B cell (primary cell): ENCODE measurements at regions not wholly inside any gene's neighbourhood (a gene's known extent, or its start where the extent isn't known, plus 50 kb on each side); places are given as distances from the start of the nearest gene placed in this dataset.

Source experiments
- ATAC-seq: fragments of 200-7000 bp; cut with Tn5 transposase; one replicate; pipeline ENCODE4 v1.10.0; 2021; ENCODE audit warnings: low read depth, mild to moderate bottlenecking, moderate number of reproducible peaks, moderate library complexity
- CTCF ChIA-PET: fragments of 350-600 bp; sonication (Branson Sonifier 250); formaldehyde crosslinking; loops from one replicate; lab custom pipeline; 2021; ENCODE audit warnings: antibody characterized with exemption, inconsistent platforms; lab: Charles Lee
- POLR2A ChIA-PET: fragments of 350-600 bp; sonication (Branson Sonifier 250); formaldehyde crosslinking; loops from one replicate; lab custom pipeline; 2021; ENCODE audit warnings: antibody characterized with exemption; lab: Charles Lee
- DNase-seq: peaks from one replicate; pipeline ENCODE4 v3.0.0; 2013
- H2AFZ ChIP-seq: 2 replicates; pipeline ENCODE4 v1.6.1; 2012; ENCODE audit warnings: mild to moderate bottlenecking, low read depth, low read length; ENCODE audit not compliant: insufficient read depth, poor library complexity, severe bottlenecking
- H3K27ac ChIP-seq, 2 donors: 1 replicate in 1 of 2; 2 replicates in 1 of 2; pipeline ENCODE4 v1.5.1; 2012 to 2013; ENCODE audit warnings: low read length in 2 of 2, mild to moderate bottlenecking in 2 of 2, moderate library complexity in 1 of 2
- H3K27me3 ChIP-seq, 4 experiments: fragments of 200-600 bp in 1 of 4; sonication (generic) in 1 of 4; replicated peaks in 1 of 4; 1 replicate in 2 of 4; 2 replicates in 2 of 4; pipeline versions ENCODE4 v1.6.1 to v1.7.0; 2013 to 2016; ENCODE audit warnings: low read length in 3 of 4, mild to moderate bottlenecking in 2 of 4, mixed read lengths in 1 of 4, moderate library complexity in 1 of 4; ENCODE audit not compliant: insufficient read depth in 4 of 4, control insufficient read depth in 3 of 4; ENCODE audit errors: control extremely low read depth in 1 of 4
- H3K36me3 ChIP-seq, 2 experiments: replicated peaks in 1 of 2; 1 replicate in 1 of 2; 2 replicates in 1 of 2; pipeline versions ENCODE4 v1.6.1 to v1.7.1; 2013; ENCODE audit warnings: low read length in 1 of 2; ENCODE audit not compliant: insufficient read depth in 2 of 2, control insufficient read depth in 1 of 2; ENCODE audit errors: control extremely low read depth in 1 of 2, extremely low read depth in 1 of 2
- H3K4me1 ChIP-seq, 2 donors: fragments of 200-600 bp in 1 of 2; sonication (generic) in 1 of 2; 1 replicate in 1 of 2; 2 replicates in 1 of 2; pipeline versions ENCODE4 v1.5.1 to v1.6.1; 2013 to 2017; ENCODE audit warnings: low read length in 2 of 2; ENCODE audit not compliant: control insufficient read depth in 2 of 2, insufficient read depth in 2 of 2
- H3K4me2 ChIP-seq: replicated peaks from 2 replicates; pipeline ENCODE3; 2012; ENCODE audit warnings: mild to moderate bottlenecking, low read depth, low read length; ENCODE audit not compliant: poor library complexity, severe bottlenecking
- H3K4me3 ChIP-seq, 5 experiments: fragments of 200-600 bp in 1 of 5; sonication (generic) in 1 of 5; 1 replicate in 3 of 5; 2 replicates in 2 of 5; pipeline versions ENCODE4 v1.5.1 to v1.7.0; 2011 to 2016; ENCODE audit warnings: low read length in 4 of 5, mild to moderate bottlenecking in 4 of 5, low read depth in 2 of 5, control low read depth in 1 of 5, moderate library complexity in 1 of 5; ENCODE audit not compliant: insufficient read depth in 1 of 5; ENCODE audit errors: control extremely low read depth in 1 of 5, extremely low read depth in 1 of 5
- H3K79me2 ChIP-seq: fragments of 200-600 bp; sonication (generic); one replicate; pipeline ENCODE4 v1.6.0; 2016; ENCODE audit warnings: low read length; ENCODE audit not compliant: control insufficient read depth, insufficient read depth
- H3K9ac ChIP-seq: fragments of 200-600 bp; sonication (generic); 2 replicates; pipeline ENCODE4 v1.6.1; 2017; ENCODE audit warnings: mild to moderate bottlenecking, low read length, moderate library complexity
- H3K9me3 ChIP-seq, 3 donors: one replicate each; pipeline versions ENCODE4 v1.6.1 to v1.7.1; 2013; ENCODE audit warnings: low read length in 2 of 3; ENCODE audit not compliant: control insufficient read depth in 2 of 3, insufficient read depth in 1 of 3; ENCODE audit errors: control extremely low read depth in 1 of 3
- H4K20me1 ChIP-seq: 2 replicates; pipeline ENCODE4 v1.6.0; 2012; ENCODE audit warnings: mild to moderate bottlenecking, low read length; ENCODE audit not compliant: insufficient read depth, control insufficient read depth, poor library complexity, severe bottlenecking
- H3K27ac Mint-ChIP-seq: one replicate; pipeline ENCODE4 v1.8.0; 2021; ENCODE audit warnings: mixed read lengths
- H3K27me3 Mint-ChIP-seq: one replicate; pipeline ENCODE4 v1.8.0; 2021; ENCODE audit warnings: mixed read lengths
- H3K4me1 Mint-ChIP-seq: one replicate; pipeline ENCODE4 v1.8.0; 2021; ENCODE audit warnings: mixed read lengths
- H3K4me3 Mint-ChIP-seq: one replicate; pipeline ENCODE4 v1.8.0; 2021; ENCODE audit warnings: mixed read lengths
- H3K9me3 Mint-ChIP-seq: one replicate; pipeline ENCODE4 v1.8.0; 2022; ENCODE audit warnings: mixed read lengths; ENCODE audit not compliant: insufficient read depth
- CTCF ChIP-seq: fragments of 200-600 bp; IDR thresholded peaks from one replicate; pipeline ENCODE4 v1.8.0; 2022; ENCODE audit warnings: antibody characterized with exemption, mild to moderate bottlenecking
- EZH2 ChIP-seq: IDR thresholded peaks from 2 replicates; pipeline ENCODE4 v1.6.1; 2012; ENCODE audit warnings: borderline replicate concordance, low read depth, mild to moderate bottlenecking, moderate library complexity, low read length; ENCODE audit not compliant: insufficient read depth, poor library complexity, severe bottlenecking
- WGBS: methylation state at CpG from one replicate; pipeline ENCODE4 v1.1.5; 2013; ENCODE audit warnings: missing lambda C conversion rate; ENCODE audit not compliant: insufficient coverage; 5-methylcytosine and 5-hydroxymethylcytosine counted together
- intact Hi-C: fragments of 100-400 bp; cut with micrococcal nuclease; formaldehyde crosslinking; loops from one replicate; pipeline ENCODE4 v1.10.0; 2022

- Mint-ChIP-seq H3K27ac (no peak overlapping the region), H3K4me3 (no peak overlapping the region)
- intact Hi-C loops: no loop called here
These were observed 662.3 kb upstream of the PTBP2 start for GRCh38 chr1:96059276-96059675.

GRCh38 chr1:96059736-96060135, 661.8 kb upstream of the PTBP2 start:
- intact Hi-C loops: no loop called here
- Histone ChIP-seq H3K4me1 (no peaks in the 10 kb centered on the region), H3K27ac (no peak overlapping the region), H2AFZ (no peak overlapping the region), H3K27me3 (no peaks in the 10 kb centered on the region), H3K36me3 (no peaks in the 10 kb centered on the region), H3K9me3 (peaks cover 0 to 2% (median 1%) of the 10 kb centered on the region in 3 donors), H3K79me2 (no peaks in the 10 kb centered on the region), H3K4me2 (no peak overlapping the region), H4K20me1 (no peaks in the 10 kb centered on the region), H3K4me3 (no peak overlapping the region), H3K9ac (no peak overlapping the region)
- DNase-seq (no peak), ATAC-seq (no peak)
- WGBS: 88% methylated on average over 3 of the region's 3 CpGs
- Mint-ChIP-seq H3K4me1 (no peaks in the 10 kb centered on the region), H3K4me3 (no peak overlapping the region), H3K9me3 (peaks cover 4% of the 10 kb centered on the region), H3K27me3 (no peaks in the 10 kb centered on the region), H3K27ac (no peak overlapping the region)
- TF ChIP-seq EZH2: no peak
- TF ChIP-seq CTCF: no peak
- ChIA-PET CTCF (no interaction called here), POLR2A (no interaction called here)

More at GRCh38 chr1:96059276-96059675, 662.3 kb upstream of the PTBP2 start:
- H3K9me3 ChIP-seq: peaks cover 0 to 2% (median 1%) of the 10 kb centered on the region in 3 donors
- H3K4me3 ChIP-seq: no peak overlapping the region
- ChIA-PET POLR2A (no interaction called here), CTCF (no interaction called here)
- no peaks in the 10 kb centered on the region for H3K4me1 ChIP-seq
- Mint-ChIP-seq H3K4me1 (no peaks in the 10 kb centered on the region), H3K27me3 (no peaks in the 10 kb centered on the region), H3K9me3 (peaks cover 4% of the 10 kb centered on the region)
- DNase-seq (no peak), ATAC-seq (no peak)
- no peaks in the 10 kb centered on the region for H3K36me3 ChIP-seq
- no peaks in the 10 kb centered on the region for H4K20me1 ChIP-seq
- H3K9ac ChIP-seq: no peak overlapping the region
- H3K27me3 ChIP-seq: no peaks in the 10 kb centered on the region
- H3K79me2 ChIP-seq: no peaks in the 10 kb centered on the region
- H3K27ac ChIP-seq: no peak overlapping the region
- H2AFZ ChIP-seq: no peak overlapping the region
- no CpG with 5 or more reads among the region's 1 CpG for WGBS
- TF ChIP-seq EZH2 (no peak), CTCF (no peak)
- no peak overlapping the region for H3K4me2 ChIP-seq
